GM19455 (cell line): ENCODE measurements at regions not wholly inside any gene's neighbourhood (a gene's known extent, or its start where the extent isn't known, plus 50 kb on each side); places are given as distances from the start of the nearest gene placed in this dataset.
"Not testable (repeated sequence)": the region's sequence is repeated elsewhere in the genome, so short reads cannot be mapped to it uniquely, and the experiment has no call there.

Experiments
- ATAC-seq: cut with Tn5 transposase; IDR thresholded peaks from one replicate; pipeline ENCODE4 v1.9.1; 2021; ENCODE audit not compliant: unreplicated experiment

DNA sequence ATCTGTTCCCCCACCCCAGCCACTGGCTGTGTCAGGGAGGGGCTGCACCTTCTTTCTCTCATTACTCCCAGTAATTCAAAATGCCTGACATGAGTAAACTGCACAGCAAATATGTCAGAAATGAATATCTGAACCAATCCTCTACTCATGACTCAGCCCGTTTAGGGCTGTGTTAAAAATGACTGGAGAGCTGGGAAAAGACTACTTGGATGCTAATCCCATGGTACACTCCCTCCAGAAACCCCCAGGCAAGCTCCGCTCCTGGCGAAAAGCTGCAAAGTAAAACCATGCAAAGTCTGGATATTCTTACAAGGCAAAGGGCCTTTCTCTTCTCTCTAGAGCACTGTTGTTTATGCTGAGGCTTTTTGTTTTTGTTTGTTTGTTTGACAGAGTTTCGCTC, 448.1 kb upstream of the DYNLRB2 start:
- ATAC-seq, result no peak

DNA sequence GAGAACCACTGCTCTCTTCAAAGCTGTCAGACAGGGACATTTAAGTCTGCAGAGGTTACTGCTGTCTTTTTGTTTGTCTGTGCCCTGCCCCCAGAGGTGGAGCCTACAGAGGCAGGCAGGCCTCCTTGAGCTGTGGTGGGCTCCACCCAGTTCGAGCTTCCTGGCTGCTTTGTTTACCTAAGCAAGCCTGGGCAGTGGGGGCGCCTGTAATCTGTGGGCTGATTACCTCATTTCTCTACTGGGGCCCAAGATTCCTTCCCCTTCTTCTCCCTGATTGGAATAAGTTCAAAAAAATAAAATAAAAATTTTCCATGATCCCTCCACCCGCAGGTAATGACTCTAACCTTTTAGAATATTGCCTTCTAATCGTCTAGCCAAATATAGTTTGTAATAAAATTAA, 449.3 kb upstream of the DYNLRB2 start:
- not testable (repeated sequence) for ATAC-seq

DNA sequence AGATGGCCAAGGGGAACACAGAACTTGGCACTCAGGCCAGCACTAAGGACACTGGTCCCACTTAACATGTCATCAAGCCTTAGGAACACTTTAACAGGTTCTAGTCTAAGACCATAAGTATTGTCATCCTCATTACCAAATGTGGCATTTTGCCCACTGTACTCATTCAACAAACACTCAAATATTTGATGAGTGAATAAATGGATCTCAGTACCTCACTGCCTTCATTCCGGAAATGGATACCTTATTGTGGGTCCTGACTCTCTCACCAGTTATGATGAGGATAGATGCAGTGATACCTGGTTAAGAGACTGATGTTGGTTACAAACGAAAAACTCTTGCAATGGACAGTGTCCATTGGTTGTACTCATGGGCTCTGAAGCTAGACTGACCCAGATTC, 455.2 kb upstream of the DYNLRB2 start:
- ATAC-seq, result no peak

DNA sequence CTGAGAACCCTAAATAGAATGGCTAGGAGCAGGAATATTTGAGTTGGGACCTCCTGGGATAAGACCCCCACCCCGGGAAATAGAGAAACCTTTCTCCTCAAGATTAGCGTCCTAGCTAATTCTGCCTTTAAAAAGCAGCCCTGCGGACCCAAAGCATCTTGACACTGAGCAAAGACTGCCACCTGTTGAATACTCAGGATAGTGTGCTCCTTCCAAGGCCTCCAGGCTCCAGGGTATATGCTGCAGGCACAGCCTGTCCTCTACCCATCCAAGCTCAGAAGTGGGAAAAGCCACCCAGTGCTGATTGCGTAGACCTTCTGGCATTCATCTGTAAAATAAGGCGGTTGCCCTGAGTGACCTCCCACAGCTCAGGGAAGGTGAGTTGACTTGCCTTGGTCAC, 456.2 kb upstream of the DYNLRB2 start:
- ATAC-seq, result no peak

DNA sequence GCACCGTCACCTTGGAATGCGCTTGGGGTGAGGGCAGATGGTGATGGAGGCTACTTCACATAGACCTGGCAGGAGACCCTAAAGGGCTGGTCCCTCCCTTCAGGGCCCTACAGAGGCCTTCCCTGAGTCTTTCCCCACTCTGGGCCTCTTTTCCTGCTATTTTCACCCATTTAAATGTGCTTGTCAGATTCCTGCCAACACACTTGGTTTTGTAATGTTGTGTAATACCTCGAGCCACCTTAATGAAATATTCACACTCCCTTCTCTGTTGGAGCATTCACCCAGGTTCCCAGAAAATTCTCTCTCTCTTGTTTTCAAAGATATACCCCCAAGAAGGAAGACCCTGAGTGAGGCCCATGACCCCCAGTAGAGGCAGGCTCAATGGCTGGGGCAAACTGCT, 456.6 kb upstream of the DYNLRB2 start:
- ATAC-seq, result no peak

DNA sequence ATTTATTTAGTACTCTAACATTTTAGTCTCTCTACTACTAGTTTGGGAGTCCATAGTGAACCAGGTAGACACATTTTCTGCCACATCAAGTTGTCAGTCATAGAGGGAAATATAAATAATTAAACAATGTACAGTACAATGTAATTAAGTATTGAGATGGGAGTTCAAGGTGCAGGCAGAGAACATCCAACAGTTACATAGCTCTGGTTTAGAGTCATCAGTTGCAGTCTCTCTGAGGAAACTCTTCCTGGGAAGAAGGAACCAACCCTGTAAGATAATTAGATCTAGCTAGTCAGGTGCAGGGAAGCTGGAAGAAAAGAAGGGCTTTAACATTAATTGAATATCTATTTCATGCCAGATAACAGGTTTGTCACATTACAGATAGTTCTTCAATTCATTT, 457.9 kb upstream of the DYNLRB2 start:
- ATAC-seq, result no peak

DNA sequence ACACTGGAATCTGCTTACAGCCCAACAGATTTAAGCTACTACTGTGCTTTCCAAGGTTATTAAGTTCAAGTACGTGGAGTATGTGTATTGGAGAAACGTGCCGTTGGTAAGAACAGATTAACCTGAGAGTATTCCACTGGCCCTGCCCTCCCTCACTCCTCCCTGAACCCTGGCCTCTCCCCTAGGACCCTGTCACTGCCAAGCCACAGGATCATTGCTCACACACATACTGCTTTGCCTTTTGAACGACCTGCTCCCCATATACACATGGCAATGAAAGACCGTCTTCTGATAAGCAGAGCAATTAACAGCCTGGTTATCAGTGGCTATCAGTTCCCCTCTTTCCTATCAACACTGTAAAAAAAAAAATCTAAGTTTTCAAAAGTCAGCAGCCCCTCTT, 458.9 kb upstream of the DYNLRB2 start:
- no peak for ATAC-seq

DNA sequence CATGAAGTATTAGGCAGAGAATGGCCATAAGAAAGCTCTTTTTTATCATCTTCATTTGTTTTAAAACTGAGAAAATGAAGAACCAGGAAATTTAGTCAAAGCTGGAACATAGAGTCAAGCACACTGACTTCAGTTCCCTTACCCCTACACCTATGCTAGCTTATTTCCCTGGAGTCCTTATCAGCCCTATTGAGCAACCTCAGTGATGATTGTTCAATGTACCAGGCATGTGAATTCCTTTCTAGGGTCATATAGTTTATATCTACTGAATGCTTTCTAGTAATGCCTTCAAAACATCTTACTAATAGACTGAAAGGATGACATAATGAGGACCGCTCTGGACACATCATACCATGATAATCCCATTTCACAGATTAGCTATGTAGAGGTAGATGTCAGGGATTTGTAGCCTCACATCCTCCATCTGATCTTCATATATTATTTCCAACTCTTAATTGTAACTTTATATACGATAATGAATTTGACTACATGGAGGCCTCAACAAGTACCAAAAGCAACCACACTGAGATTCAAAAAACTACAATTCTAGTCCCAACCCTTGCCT, 460.4 kb upstream of the DYNLRB2 start:
- ATAC-seq, result no peak

DNA sequence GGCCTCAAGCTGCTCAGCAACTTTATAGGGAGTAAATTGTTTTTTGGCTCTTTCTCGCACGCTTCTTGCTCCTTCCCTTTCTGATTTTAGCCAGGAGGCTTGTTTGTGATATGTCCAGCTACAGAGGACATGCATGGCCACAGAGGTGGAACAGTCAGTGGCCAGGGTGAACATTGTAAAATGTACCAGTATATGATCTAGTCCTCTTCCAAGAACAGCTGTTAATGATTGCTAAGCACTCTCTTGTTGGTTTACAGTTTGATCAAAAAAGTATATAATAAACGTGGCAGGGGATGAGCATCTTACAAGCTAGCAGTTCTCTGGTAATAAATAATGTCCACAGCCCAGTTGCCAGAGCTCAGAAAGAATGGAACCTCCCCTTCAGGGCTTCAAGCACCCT, 461.7 kb upstream of the DYNLRB2 start:
- no peak for ATAC-seq

DNA sequence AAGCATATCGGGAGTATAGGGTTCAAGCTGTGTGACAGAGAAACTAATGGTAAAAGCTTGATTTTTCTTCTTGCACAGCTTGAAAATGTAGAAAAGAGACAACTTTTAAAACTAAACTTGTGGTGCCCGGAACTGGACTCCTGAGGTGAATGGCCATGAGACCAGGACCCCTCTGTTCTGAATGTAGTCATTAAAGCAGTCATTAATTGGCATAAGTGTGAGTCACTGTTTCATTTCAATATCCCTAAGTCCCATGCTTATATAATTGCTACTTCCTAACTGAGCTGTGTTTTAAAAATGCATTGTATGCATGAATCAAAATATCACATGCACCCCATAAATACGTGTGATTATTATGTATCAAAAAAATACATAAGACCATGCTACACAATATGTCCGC, 463.1 kb upstream of the DYNLRB2 start:
- no peak for ATAC-seq

DNA sequence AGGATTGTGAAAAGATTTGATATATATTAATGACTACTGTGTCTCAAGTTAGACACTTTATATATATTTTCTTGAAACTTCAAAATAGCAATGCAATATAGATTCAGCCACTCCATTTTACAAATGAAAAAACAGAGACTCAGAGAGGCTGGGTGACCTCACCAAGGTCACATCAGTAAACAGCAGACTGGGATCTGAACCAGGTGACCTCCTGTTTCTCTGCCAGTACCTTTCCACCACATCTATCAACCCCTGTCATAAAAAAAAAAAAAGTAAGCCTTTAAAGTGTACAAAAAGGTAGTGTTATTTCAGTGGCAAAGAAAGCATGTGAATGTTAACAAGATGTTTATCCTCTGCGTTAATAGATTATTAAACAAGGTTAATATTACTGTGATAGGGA, 466.5 kb upstream of the DYNLRB2 start:
- ATAC-seq, result no peak

DNA sequence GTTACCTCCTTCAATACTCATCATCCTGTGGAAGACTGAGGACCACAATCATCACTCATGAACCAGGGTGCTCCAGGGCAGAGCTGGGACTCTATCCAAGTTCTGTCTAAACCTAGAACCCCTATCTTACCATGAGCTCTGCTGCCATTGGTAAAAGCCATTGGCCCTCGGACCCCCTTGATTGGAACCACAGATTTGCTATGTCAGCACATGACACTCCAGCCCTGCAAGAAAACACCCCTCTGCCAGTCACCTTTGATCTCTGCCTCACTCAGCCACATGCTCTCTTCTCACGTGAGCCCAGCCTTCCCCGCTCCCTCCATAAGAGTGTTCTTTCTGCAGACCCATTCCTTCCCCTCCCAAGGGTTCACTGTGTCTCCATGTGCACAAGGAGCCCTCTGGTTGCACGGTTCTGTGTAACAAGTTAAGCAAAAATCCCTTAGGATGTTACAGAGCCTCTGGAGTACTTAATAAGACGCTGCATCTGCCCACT, 468.8 kb upstream of the DYNLRB2 start:
- ATAC-seq, result no peak

DNA sequence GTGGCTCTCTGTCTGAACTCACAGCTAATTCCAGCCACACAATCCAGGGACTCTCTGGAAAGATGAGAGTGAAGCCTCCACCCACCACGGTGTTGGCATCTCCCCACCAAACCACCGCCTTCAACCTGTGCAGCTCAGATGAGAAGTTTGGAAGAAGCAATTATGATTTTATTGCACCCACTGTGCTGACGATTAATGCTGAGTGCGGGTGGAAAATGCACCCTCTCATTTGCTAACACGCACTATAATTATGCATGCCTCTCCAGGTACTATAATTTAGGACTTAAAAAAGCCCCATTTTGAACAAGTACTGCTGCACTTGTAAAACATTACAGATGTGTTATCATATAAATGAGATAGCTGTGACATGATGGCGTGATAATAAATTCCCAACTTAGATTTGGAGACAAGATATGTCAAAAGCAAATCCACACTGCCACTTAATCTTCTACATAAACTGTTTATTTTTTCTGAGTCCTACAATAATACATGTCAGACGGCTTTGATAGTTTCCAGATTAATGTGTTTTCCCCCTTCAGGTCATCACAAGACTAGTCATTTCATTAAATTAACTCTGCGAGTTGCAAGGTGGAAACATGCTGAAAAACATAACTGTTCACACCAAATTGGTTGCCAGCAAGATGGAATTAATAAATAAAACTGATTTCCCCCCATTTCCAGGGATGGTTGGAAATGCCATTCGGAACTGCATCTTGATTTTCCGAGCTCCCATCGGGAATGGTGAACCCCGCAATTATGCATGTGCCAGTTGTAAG, 466.5 kb upstream of the MAF start:
- no peak for ATAC-seq

DNA sequence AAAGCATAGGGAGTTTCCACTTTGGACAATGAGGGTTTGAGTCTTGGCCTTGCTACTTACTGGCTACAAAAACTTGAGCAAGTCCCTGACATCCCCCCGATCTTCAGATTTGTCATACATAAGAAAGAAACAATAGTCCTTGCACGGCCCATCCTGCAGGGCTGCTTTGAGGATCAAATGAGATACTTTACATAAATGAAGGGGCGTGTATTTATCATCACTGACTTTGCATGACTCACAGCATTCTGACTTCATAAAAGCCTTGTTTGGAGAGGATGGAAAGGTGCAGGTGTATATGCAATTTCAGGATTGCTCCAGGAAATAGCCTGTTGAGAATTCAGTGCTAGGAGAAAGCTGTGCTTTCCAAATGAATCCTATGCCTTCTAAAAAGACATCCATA, 465.0 kb upstream of the MAF start:
- ATAC-seq, result no peak

DNA sequence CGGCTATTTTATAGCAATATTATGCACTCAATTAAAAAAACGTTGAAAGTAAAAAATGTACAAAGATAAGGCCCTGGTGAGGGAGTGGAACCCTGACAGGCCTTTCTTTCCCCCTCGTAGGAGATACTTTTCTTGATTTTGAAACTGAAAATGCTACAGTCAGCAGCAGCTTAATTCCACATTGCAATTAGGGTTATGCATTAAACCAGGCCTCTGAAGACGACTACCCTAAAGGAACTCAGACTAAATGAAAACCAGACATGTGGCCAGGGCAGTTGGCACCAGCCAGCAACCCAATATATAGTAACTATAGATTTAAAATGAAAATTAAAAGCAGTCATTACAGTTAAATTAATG, 463.2 kb upstream of the MAF start:
- no peak for ATAC-seq

DNA sequence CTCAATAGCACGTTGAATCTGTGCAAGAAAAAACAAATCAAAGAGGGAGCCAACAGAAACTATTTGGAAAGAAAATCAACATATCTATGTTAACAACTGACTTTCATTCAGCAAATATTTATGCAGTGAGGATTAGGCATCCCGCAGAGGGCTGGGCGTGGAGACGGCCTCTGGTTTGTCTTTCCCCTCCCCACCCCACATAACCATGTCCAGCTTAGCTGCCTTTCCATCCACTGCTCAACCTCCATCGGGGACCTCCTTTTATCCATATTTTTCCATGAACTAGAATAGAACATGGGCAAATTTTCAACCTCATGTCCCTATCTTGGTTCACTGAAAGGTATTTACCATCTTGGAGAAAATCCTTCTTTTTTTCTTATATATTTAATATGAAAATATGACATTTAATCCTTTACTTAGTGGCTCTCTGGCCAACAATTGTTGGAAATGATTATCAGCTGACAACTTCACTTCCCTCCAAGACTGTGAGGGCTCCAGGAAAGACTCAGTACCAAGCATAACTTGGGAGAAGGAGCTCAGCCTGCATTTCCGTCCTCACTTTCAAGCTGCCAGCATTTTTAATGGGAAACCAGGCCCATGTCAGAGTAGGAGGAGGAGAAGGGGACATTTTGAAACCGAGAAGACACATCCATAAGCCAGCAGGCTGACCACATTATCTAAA, 462.6 kb upstream of the MAF start:
- no peak for ATAC-seq

DNA sequence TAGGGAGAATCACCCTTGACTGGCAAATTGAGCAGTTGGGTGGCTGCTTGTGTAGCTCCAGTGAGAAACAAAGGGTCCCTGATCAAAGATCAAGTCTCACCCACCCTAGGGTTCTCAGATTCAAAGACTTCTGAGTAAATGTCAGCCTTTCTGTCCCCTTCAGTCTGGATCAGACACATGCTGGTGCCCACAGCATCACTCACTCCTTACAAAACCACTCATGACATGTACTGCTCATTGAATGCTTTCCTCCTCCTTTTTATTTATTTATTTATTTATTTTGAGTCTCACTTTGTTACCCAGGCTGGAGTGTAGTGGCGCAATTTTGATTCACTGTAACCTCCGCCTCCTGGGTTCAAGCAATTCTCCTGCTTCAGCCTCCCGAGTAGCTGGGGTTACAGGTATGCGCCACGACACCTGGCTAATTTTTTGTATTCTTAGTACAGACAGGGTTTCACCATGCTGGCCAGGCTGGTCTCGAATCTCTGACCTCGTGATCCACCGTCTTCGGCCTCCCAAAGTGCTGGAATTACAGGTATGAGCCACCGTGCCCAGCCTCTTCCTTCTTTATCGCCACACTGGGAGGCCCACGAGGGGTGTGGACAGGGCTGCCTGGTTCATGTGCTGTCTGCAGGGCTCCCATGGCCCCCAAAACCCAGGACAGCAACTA, 462.0 kb upstream of the MAF start:
- no peak for ATAC-seq

DNA sequence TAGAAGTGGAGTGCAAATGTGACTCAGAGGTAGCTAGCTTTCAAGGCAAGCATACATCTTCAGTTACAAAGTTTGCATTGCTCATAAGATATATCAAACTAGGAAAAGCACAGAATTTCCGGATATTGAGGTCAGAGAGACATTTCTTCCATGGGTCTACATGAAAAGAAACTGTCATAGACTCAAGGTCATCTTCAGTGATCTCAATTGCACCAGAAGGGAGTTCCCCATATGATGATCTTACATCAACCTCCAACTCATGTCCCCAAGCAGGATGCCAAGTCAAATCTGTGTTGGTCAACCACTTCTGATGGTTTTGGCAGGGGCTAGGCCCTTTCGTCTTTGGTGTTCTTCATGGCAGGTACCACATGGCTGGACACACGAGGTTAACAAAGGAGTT, 459.9 kb upstream of the MAF start:
- ATAC-seq, result no peak

DNA sequence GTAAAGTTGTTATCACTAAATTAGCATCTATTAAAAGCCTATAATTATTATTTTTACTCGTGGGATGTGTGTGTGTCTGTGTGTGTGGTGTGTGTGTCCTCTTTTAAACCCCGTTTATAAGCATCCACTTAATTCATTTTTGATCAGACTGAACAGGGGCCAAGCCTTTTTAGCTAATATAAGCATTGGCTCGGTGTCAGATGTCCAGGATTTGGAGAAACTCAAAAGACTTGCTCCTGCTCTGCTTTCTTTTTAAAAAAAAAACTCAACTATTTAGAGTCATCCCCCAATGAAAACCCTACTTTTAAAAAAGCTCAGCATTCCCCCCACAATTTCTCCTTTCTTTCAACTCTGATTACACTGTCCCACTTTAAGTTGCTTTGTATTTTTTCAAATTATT, 459.3 kb upstream of the MAF start:
- no peak for ATAC-seq

DNA sequence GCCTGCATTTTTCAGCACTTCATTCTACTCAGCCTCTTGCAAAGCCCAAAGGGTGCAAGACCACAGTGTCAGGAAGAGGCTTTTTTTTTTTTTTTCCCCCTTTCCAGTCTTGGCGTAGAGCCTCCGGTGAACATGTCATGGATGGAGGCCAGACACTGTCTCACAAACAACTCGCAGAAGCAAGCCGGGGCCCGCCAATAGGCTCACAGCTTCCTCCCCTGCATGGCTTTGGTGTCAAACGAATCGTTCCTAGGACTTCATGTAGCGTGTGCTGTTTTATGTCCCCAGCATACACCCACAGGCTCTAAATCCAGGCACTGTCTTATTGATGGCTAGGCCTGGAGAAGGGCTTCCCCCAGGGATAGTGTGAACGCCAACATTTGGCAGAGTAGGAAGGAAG, 457.7 kb upstream of the MAF start:
- ATAC-seq, result no peak

DNA sequence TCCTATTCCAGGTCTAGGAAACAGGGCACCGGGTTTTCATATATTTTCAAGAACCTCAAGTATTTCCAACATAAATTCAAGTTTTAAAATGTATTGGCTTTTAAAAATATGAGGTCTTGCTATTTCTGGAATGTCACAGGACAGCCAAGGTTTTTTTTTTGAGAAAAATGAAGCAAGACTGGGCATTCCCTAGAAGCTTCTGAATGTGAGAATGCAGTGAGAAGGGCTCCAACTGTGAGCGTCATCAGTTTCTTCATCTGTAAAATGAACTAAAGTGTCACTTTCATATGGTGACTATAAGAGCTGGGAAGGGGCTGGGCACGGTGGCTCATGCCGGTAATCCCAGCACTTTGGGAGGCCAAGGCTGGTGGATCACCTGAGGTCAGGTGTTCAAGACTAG, 455.8 kb upstream of the MAF start:
- ATAC-seq, result no peak

DNA sequence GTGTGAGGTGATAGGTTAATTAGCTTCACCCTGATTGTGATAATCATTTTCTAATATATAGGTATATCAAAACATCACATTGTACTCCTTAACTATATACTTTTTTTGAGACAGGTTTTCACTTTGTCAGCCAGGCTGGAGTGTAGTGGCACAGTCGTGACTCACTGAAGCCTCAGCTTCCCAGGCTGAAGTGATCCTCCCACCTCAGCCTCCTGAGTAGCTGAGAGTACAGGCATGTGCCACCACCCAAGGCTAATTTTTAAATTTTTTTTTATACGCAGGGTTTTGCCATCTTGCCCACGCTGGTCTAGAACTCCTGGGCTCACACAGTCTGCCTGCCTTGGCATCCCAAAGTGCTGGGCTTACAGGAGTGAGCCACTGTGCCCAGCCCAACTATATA, 455.3 kb upstream of the MAF start:
- no peak for ATAC-seq
